ENCODE measurements at regions not wholly inside any gene's neighbourhood (a gene's known extent, or its start where the extent isn't known, plus 50 kb on each side); places are given as distances from the start of the nearest gene placed in this dataset.

DNA sequence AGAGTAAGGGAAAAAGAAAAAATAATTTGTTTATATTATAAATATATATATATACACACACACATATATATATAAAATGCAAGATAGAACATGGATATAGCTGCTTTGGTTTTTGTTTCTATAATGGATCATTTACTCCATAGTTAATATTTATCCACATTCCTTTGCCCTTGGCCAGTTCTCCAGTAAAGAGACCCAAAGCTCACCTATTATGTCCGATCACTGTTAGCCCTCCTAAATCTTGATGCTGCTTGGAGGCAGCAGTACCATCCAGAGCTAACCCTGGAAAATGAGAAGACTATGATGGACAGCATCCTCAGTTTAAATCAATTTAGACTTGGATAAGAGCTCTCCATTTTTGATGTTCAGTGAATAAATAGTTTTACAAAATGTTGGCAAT is 407.7 kb downstream of the PLPP3 start:
- H3K27ac Mint-ChIP-seq (ENCODE audit: unreplicated experiment): no peak overlapping the region
- no peaks in the 10 kb centered on the region for H3K27me3 Mint-ChIP-seq (ENCODE audit: unreplicated experiment)
- CTCF ChIA-PET: no interaction called here
- intact Hi-C loops (cut with micrococcal nuclease; ENCODE audit: unreplicated experiment): no loop called here
- H3K36me3 Mint-ChIP-seq (ENCODE audit: insufficient read depth, unreplicated experiment): no peaks in the 10 kb centered on the region
- DNase-seq: no peak
- H3K4me1 Mint-ChIP-seq (ENCODE audit: low read depth, unreplicated experiment): no peaks in the 10 kb centered on the region
- BruUV-seq (replicated peaks): no TSS peak
- peaks cover 10% of the 10 kb centered on the region for H3K9me3 Mint-ChIP-seq (ENCODE audit: low read depth, unreplicated experiment)
- H3K4me3 Mint-ChIP-seq (ENCODE audit: low read depth, unreplicated experiment): no peak overlapping the region
- TF ChIP-seq, protein P1, sequence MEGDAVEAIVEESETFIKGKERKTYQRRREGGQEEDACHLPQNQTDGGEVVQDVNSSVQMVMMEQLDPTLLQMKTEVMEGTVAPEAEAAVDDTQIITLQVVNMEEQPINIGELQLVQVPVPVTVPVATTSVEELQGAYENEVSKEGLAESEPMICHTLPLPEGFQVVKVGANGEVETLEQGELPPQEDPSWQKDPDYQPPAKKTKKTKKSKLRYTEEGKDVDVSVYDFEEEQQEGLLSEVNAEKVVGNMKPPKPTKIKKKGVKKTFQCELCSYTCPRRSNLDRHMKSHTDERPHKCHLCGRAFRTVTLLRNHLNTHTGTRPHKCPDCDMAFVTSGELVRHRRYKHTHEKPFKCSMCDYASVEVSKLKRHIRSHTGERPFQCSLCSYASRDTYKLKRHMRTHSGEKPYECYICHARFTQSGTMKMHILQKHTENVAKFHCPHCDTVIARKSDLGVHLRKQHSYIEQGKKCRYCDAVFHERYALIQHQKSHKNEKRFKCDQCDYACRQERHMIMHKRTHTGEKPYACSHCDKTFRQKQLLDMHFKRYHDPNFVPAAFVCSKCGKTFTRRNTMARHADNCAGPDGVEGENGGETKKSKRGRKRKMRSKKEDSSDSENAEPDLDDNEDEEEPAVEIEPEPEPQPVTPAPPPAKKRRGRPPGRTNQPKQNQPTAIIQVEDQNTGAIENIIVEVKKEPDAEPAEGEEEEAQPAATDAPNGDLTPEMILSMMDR (IDR thresholded peaks at IDR 0.05; ENCODE audit: unreplicated experiment): no peak

GRCh38 chr1:56170784-56171320 is 408.5 kb downstream of the PLPP3 start:
- TF ChIP-seq, protein P1 (IDR thresholded peaks at IDR 0.05; ENCODE audit: unreplicated experiment): no peak
- Mint-ChIP-seq H3K36me3 (ENCODE audit: insufficient read depth, unreplicated experiment) (no peaks in the 10 kb centered on the region), H3K4me1 (ENCODE audit: low read depth, unreplicated experiment) (no peaks in the 10 kb centered on the region), H3K4me3 (ENCODE audit: low read depth, unreplicated experiment) (no peak overlapping the region), H3K27me3 (ENCODE audit: unreplicated experiment) (no peaks in the 10 kb centered on the region), H3K9me3 (ENCODE audit: low read depth, unreplicated experiment) (peaks cover 10% of the 10 kb centered on the region), H3K27ac (ENCODE audit: unreplicated experiment) (no peak overlapping the region)
- DNase-seq: no peak
- CTCF ChIA-PET: no interaction called here
- intact Hi-C loops (cut with micrococcal nuclease; ENCODE audit: unreplicated experiment): no loop called here
- BruUV-seq (replicated peaks): no TSS peak

GRCh38 chr1:56169856-56170255 is 409.5 kb downstream of the PLPP3 start:
- no peak overlapping the region for H3K27ac Mint-ChIP-seq (ENCODE audit: unreplicated experiment)
- no peaks in the 10 kb centered on the region for H3K4me1 Mint-ChIP-seq (ENCODE audit: low read depth, unreplicated experiment)

GRCh38 chr1:56168176-56168575 is 411.2 kb downstream of the PLPP3 start:
- CTCF ChIA-PET: no interaction called here
- no peaks in the 10 kb centered on the region for H3K27me3 Mint-ChIP-seq (ENCODE audit: unreplicated experiment)
- no peak overlapping the region for H3K27ac Mint-ChIP-seq (ENCODE audit: unreplicated experiment)
- peaks cover 6% of the 10 kb centered on the region for H3K9me3 Mint-ChIP-seq (ENCODE audit: low read depth, unreplicated experiment)
- no peak for DNase-seq
- no peaks in the 10 kb centered on the region for H3K36me3 Mint-ChIP-seq (ENCODE audit: insufficient read depth, unreplicated experiment)
- H3K4me3 Mint-ChIP-seq (ENCODE audit: low read depth, unreplicated experiment): no peak overlapping the region
- TF ChIP-seq, protein P1 (IDR thresholded peaks at IDR 0.05; ENCODE audit: unreplicated experiment): no peak
- no peaks in the 10 kb centered on the region for H3K4me1 Mint-ChIP-seq (ENCODE audit: low read depth, unreplicated experiment)
- intact Hi-C loops (cut with micrococcal nuclease; ENCODE audit: unreplicated experiment): no loop called here
- BruUV-seq (replicated peaks): no TSS peak

More at GRCh38 chr1:56169856-56170255, 409.5 kb downstream of the PLPP3 start:
- Mint-ChIP-seq H3K36me3 (ENCODE audit: insufficient read depth, unreplicated experiment) (no peaks in the 10 kb centered on the region), H3K9me3 (ENCODE audit: low read depth, unreplicated experiment) (peaks cover 10% of the 10 kb centered on the region), H3K4me3 (ENCODE audit: low read depth, unreplicated experiment) (no peak overlapping the region), H3K27me3 (ENCODE audit: unreplicated experiment) (no peaks in the 10 kb centered on the region)
- TF ChIP-seq, protein P1 (IDR thresholded peaks at IDR 0.05; ENCODE audit: unreplicated experiment): no peak
- no peak for DNase-seq
- intact Hi-C loops (cut with micrococcal nuclease; ENCODE audit: unreplicated experiment): no loop called here
- no TSS peak for BruUV-seq (replicated peaks)
- CTCF ChIA-PET: no interaction called here

Data from Calu3 (cell line).